GM19238 (cell line): ENCODE measurements at regions not wholly inside any gene's neighbourhood (a gene's known extent, or its start where the extent isn't known, plus 50 kb on each side); places are given as distances from the start of the nearest gene placed in this dataset.

ENCODE experiments used
- DNase-seq: peaks from one replicate; pipeline ENCODE4 v3.0.0; 2011; ENCODE audit warnings: low spot score; ENCODE audit not compliant: insufficient read length

GRCh38 chr6:66985816-66986215, 1278.8 kb upstream of the EYS start:
- DNase-seq: no peak

GRCh38 chr6:66970373-66970772, 1263.3 kb upstream of the EYS start:
- no peak for DNase-seq

GRCh38 chr6:66965227-66965626, 1258.2 kb upstream of the EYS start:
- no peak for DNase-seq

GRCh38 chr6:66964216-66964615, 1257.2 kb upstream of the EYS start:
- no peak for DNase-seq

- no peak for DNase-seq
Observed at GRCh38 chr6:66962082-66962481, 1255.1 kb upstream of the EYS start.

- no peak for DNase-seq
Observed at GRCh38 chr6:66961191-66961590, 1254.2 kb upstream of the EYS start.

- DNase-seq: no peak
Observed at GRCh38 chr6:66949191-66949661, 1242.2 kb upstream of the EYS start.

GRCh38 chr6:66948106-66948505, 1241.1 kb upstream of the EYS start:
- DNase-seq: no peak

GRCh38 chr6:66940003-66940402, 1233.0 kb upstream of the EYS start:
- DNase-seq: no peak

GRCh38 chr6:66937180-66937579, 1230.2 kb upstream of the EYS start:
- no peak for DNase-seq

- no peak for DNase-seq
Observed at GRCh38 chr6:66935612-66936011, 1228.6 kb upstream of the EYS start.

- DNase-seq: no peak
Observed at GRCh38 chr6:66931787-66932186, 1224.8 kb upstream of the EYS start.

- DNase-seq: no peak
Observed at GRCh38 chr6:66930559-66931290, 1223.7 kb upstream of the EYS start.

- DNase-seq: no peak
Observed at GRCh38 chr6:66926060-66926459, 1219.0 kb upstream of the EYS start.

- DNase-seq: no peak
Observed at GRCh38 chr6:66913657-66914056, 1206.6 kb upstream of the EYS start.

GRCh38 chr6:66902457-66902856, 1195.4 kb upstream of the EYS start:
- DNase-seq: no peak

- DNase-seq: no peak
Observed at GRCh38 chr6:66900133-66901083, 1193.4 kb upstream of the EYS start.

GRCh38 chr6:66897576-66897975, 1190.5 kb upstream of the EYS start:
- DNase-seq: no peak

- no peak for DNase-seq
Observed at GRCh38 chr6:66896415-66896814, 1189.4 kb upstream of the EYS start.

GRCh38 chr6:66883453-66883852, 1176.4 kb upstream of the EYS start:
- no peak for DNase-seq

- no peak for DNase-seq
Observed at GRCh38 chr6:66866801-66867200, 1159.8 kb upstream of the EYS start.

GRCh38 chr6:66865771-66866170, 1158.7 kb upstream of the EYS start:
- DNase-seq: no peak
